HEK293T (cell line): ENCODE measurements at regions not wholly inside any gene's neighbourhood (a gene's known extent, or its start where the extent isn't known, plus 50 kb on each side); places are given as distances from the start of the nearest gene placed in this dataset.
"Not testable (repeated sequence)": the region's sequence is repeated elsewhere in the genome, so short reads cannot be mapped to it uniquely, and the experiment has no call there.

Experiments
- CTCF ChIA-PET: fragments of 350-600 bp; formaldehyde crosslinking; extraction: SDS; loops from one replicate; lab custom pipeline; 2021; ENCODE audit warnings: antibody characterized with exemption, inconsistent platforms; lab: Yijun Ruan, JAX
- POLR2A ChIA-PET: fragments of 350-600 bp; formaldehyde crosslinking; extraction: SDS; loops from one replicate; lab custom pipeline; 2020; ENCODE audit warnings: antibody characterized with exemption, inconsistent platforms; lab: Yijun Ruan, JAX
- DNase-seq: peaks from one replicate; pipeline ENCODE4 v3.0.0; 2012; ENCODE audit warnings: mixed read lengths; ENCODE audit errors: extremely low spot score
- ARNT ChIP-seq: fragments of 450-650 bp; IDR thresholded peaks from 2 replicates; pipeline ENCODE4 v1.6.1; 2017; ENCODE audit warnings: mild to moderate bottlenecking
- BHLHE40 ChIP-seq: fragments of 450-650 bp; IDR thresholded peaks from 2 replicates; pipeline ENCODE4 v1.6.1; 2016; ENCODE audit warnings: mild to moderate bottlenecking, moderate library complexity, borderline replicate concordance
- CTBP1 ChIP-seq: fragments of 450-650 bp; IDR thresholded peaks from 2 replicates; pipeline ENCODE4 v1.6.1; 2016; ENCODE audit warnings: borderline replicate concordance
- ELF4 ChIP-seq: fragments of 450-650 bp; IDR thresholded peaks from 2 replicates; pipeline ENCODE4 v1.6.1; 2017; ENCODE audit warnings: antibody characterized with exemption
- FOXA1 ChIP-seq: fragments of 450-650 bp; IDR thresholded peaks from 2 replicates; pipeline ENCODE4 v1.6.1; 2016; ENCODE audit warnings: mild to moderate bottlenecking
- FOXK2 ChIP-seq: fragments of 450-650 bp; IDR thresholded peaks from 2 replicates; pipeline ENCODE4 v1.6.1; 2016; ENCODE audit warnings: mild to moderate bottlenecking
- FOXM1 ChIP-seq: fragments of 450-650 bp; IDR thresholded peaks from 2 replicates; pipeline ENCODE4 v1.6.1; 2017; ENCODE audit warnings: mild to moderate bottlenecking, borderline replicate concordance
- HDGF ChIP-seq: fragments of 450-650 bp; IDR thresholded peaks from 2 replicates; pipeline ENCODE4 v1.6.1; 2017; ENCODE audit warnings: antibody characterized with exemption, borderline replicate concordance
- L3MBTL2 ChIP-seq: fragments of 450-650 bp; conservative IDR thresholded peaks from 2 replicates; pipeline ENCODE4 v1.6.1; 2016; ENCODE audit warnings: mild to moderate bottlenecking
- LEF1 ChIP-seq: fragments of 450-650 bp; IDR thresholded peaks from 2 replicates; pipeline ENCODE4 v1.6.1; 2017; ENCODE audit warnings: mild to moderate bottlenecking, borderline replicate concordance
- NFRKB ChIP-seq: fragments of 450-650 bp; IDR thresholded peaks from 2 replicates; pipeline ENCODE4 v1.6.1; 2016; ENCODE audit warnings: mild to moderate bottlenecking, moderate library complexity
- SP1 ChIP-seq: fragments of 450-650 bp; IDR thresholded peaks from 2 replicates; pipeline ENCODE4 v1.6.1; 2017
- SUZ12 ChIP-seq: fragments of 450-650 bp; IDR thresholded peaks from 2 replicates; pipeline ENCODE4 v1.6.1; 2016; ENCODE audit warnings: mild to moderate bottlenecking
- TARDBP ChIP-seq: fragments of 450-650 bp; IDR thresholded peaks from 2 replicates; pipeline ENCODE4 v1.6.1; 2016
- ZNF384 ChIP-seq: fragments of 450-650 bp; IDR thresholded peaks from 2 replicates; pipeline ENCODE4 v1.6.1; 2016
- TF ChIP-seq, protein P1 (sequence below): fragments of 450-650 bp; IDR thresholded peaks from 2 replicates; pipeline ENCODE4 v1.6.1; 2016

DNA sequence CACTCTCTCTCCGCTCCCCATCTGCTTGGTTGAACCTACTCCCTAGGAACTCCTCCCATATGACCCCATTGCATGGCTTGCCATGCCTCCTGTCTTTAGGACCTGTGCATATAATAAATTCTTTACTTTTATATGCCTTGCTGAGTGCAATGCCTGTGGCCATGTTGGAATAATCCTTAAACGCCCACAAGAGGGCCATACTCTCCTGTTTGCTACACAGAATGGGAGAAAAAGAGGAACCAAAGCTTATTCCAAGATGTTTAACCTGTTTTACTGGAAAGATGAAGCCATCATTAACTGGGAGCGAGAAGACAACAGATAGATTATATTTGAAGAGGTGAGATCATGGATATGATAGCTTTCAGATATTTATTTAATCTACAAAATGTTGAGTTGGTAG is 1097.8 kb downstream of the NAALADL2 start:
- ChIA-PET POLR2A (no interaction called here), CTCF (interaction anchor here (1.0 kb wide), 1 partner anchor 474 kb away, joined by 5 read pairs; no protein-coding TSS in a partner anchor)
- TF ChIP-seq LEF1 (no peak), NFRKB (no peak), FOXK2 (no peak), CTBP1 (no peak), L3MBTL2 (no peak), SUZ12 (no peak), SP1 (no peak), TARDBP (no peak), ARNT (no peak), FOXA1 (no peak), ZNF384 (no peak), HDGF (no peak), FOXM1 (no peak), BHLHE40 (no peak), ELF4 (no peak)
- TF ChIP-seq, protein P1, sequence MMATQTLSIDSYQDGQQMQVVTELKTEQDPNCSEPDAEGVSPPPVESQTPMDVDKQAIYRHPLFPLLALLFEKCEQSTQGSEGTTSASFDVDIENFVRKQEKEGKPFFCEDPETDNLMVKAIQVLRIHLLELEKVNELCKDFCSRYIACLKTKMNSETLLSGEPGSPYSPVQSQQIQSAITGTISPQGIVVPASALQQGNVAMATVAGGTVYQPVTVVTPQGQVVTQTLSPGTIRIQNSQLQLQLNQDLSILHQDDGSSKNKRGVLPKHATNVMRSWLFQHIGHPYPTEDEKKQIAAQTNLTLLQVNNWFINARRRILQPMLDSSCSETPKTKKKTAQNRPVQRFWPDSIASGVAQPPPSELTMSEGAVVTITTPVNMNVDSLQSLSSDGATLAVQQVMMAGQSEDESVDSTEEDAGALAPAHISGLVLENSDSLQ = no peak
- DNase-seq = peak; percentile 14

- TF ChIP-seq FOXK2 (no peak), SUZ12 (no peak), FOXM1 (no peak), FOXA1 (no peak), ARNT (no peak), LEF1 (no peak), TARDBP (no peak), ZNF384 (no peak)
- ChIA-PET POLR2A (no interaction called here), CTCF (no interaction called here)
- no peak for DNase-seq
These were observed 1092.0 kb downstream of the NAALADL2 start for GRCh38 chr3:175951047-175951694.

- no peak for DNase-seq
- ChIA-PET CTCF (no interaction called here), POLR2A (no interaction called here)
- TF ChIP-seq L3MBTL2 (no peak), CTBP1 (no peak), FOXM1 (no peak), SUZ12 (no peak), HDGF (no peak), ARNT (no peak)
- TF ChIP-seq, protein P1 = no peak
These were observed 1088.9 kb downstream of the NAALADL2 start for GRCh38 chr3:175948041-175948440.

DNA sequence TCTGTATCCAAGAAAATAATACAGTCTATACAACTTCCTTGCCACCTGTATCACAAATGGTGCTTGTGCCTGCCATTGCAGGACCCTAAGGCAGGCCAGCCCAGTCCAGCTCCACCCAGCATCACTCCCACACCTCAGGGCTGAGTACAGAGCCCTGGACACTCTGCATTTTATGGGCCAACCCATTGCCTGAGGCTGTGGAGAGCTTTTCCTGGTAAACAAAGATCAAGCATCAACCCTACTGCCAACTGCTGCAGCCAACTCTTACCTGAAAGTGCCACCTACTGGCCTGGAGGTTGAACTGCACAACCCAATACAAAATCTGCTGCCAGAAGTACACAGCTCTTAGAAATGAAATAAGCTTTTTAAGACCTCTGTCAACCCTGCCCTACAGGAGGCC is 1082.2 kb downstream of the NAALADL2 start:
- TF ChIP-seq TARDBP (no peak), SP1 (no peak), ELF4 (no peak), ZNF384 (no peak), FOXA1 (no peak), ARNT (no peak), NFRKB (no peak), LEF1 (no peak), BHLHE40 (no peak), FOXM1 (no peak)
- DNase-seq = peak; percentile 6
- ChIA-PET CTCF (no interaction called here), POLR2A (no interaction called here)

DNA sequence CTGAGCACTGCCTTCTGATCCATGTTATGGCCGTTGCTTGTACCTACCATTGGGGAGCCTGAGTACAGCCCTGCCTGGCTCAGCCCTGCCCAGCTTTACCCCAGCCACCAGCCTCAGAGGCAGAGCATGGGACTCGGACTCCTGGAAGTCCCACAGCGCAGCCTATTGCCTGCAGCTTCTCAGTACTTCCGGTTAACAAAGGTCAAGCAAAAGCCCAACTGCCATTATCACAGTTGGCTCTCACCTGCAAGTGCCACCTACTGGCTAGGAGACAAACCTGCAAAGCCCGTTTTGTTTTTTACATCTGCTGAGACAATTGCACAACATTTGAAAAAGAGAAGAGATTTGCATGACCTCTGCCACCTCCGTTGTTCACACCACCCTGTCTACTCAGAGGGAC is 1081.7 kb downstream of the NAALADL2 start:
- ChIA-PET POLR2A (no interaction called here), CTCF (no interaction called here)
- peak; percentile 13 for DNase-seq
- TF ChIP-seq BHLHE40 (no peak), L3MBTL2 (no peak), FOXK2 (no peak), FOXA1 (no peak), TARDBP (no peak), ZNF384 (no peak), ARNT (no peak), HDGF (no peak), CTBP1 (no peak), SUZ12 (no peak), FOXM1 (no peak), NFRKB (no peak), SP1 (no peak)
- TF ChIP-seq, protein P1 = no peak

GRCh38 chr3:175940243-175940642 is 1081.1 kb downstream of the NAALADL2 start:
- ChIA-PET CTCF (no interaction called here), POLR2A (no interaction called here)
- DNase-seq = no peak
- TF ChIP-seq CTBP1 = no peak
- TF ChIP-seq BHLHE40 = no peak

GRCh38 chr3:175937367-175937766 is 1078.2 kb downstream of the NAALADL2 start:
- POLR2A ChIA-PET, CTCF ChIA-PET, DNase-seq: not testable (repeated sequence)
